ENCODE measurements at regions not wholly inside any gene's neighbourhood (a gene's known extent, or its start where the extent isn't known, plus 50 kb on each side); places are given as distances from the start of the nearest gene placed in this dataset.

- TF ChIP-seq POLR2A (IDR thresholded peaks at IDR 0.05): no peak
- no peak for TF ChIP-seq CTCF (IDR thresholded peaks at IDR 0.05)
Observed at GRCh38 chr10:6345404-6345803, 142.7 kb downstream of the PFKFB3 start.
